Ovary (tissue), 3 donors: ENCODE measurements at regions not wholly inside any gene's neighbourhood (a gene's known extent, or its start where the extent isn't known, plus 50 kb on each side); places are given as distances from the start of the nearest gene placed in this dataset.

Source experiments
- CTCF ChIP-seq, 3 donors: fragments of 450-650 bp in 2 of 3; fragments of 200-600 bp in 1 of 3; IDR thresholded peaks; one replicate each; pipeline versions ENCODE4 v1.5.1 to v1.8.0; 2016 to 2022; ENCODE audit warnings: antibody characterized with exemption in 3 of 3, mild to moderate bottlenecking in 1 of 3
- EP300 ChIP-seq: sonication (generic); formaldehyde crosslinking; IDR thresholded peaks from one replicate; pipeline ENCODE4 v1.6.1; 2017; ENCODE audit warnings: antibody characterized with exemption
- POLR2A ChIP-seq: fragments of 450-650 bp; IDR thresholded peaks from one replicate; pipeline ENCODE4 v1.6.1; 2017; ENCODE audit warnings: antibody characterized with exemption, mild to moderate bottlenecking, moderate library complexity
- donor health status: DM: no; HTN: no; CAD: no.

DNA sequence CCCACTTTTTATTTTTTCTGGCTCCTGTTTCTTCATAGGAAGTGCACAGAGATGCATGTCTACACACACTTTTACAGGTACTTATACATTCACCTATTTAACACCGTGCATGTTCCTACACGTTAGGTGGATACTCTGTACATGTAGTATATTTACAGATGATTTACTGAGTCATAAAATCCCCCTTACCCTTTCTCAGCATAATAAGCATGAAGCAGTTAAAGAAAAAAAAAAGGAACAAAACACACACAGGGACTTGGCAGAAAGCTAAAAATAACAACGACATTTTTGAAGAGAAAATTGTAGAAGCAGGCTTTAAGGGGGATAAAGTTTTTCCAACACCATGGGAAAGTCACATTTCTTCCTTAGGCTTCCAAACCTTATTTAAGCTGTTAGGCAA, 96.4 kb upstream of the IQCM start:
- TF ChIP-seq POLR2A = no peak
- no peak for TF ChIP-seq CTCF (IDR thresholded peaks at IDR 0.05)
- no peak for TF ChIP-seq EP300
